GM19023 (cell line): ENCODE measurements at regions not wholly inside any gene's neighbourhood (a gene's known extent, or its start where the extent isn't known, plus 50 kb on each side); places are given as distances from the start of the nearest gene placed in this dataset.

Source experiments
- ATAC-seq: cut with Tn5 transposase; IDR thresholded peaks from one replicate; pipeline ENCODE4 v1.9.1; 2021; ENCODE audit warnings: mild to moderate bottlenecking, moderate library complexity; ENCODE audit not compliant: unreplicated experiment

GRCh38 chr6:143595251-143596036 is 82.3 kb upstream of the PHACTR2 start:
- ATAC-seq = no peak

DNA sequence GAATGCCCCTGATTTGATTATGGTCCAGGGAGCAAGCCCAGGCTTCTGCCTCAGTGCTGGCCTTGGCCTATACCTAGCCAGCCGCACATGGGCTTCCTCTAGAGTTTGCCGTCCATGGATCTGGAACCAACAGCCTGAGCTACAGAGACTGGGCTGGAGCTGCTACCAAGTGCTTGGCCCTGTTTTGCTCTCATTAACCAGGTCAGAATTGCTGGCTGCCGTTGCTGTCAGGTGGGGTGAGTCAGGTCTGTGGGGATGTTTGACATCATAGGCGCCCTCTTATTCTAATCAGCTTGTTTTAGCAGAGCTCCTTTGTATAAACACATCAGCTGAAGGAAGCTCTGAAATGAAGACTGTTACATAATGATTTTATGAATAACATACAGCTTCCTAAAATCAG is 83.1 kb upstream of the PHACTR2 start:
- ATAC-seq = no peak

- no peak for ATAC-seq
These were observed 80.8 kb upstream of the FUCA2 start for GRCh38 chr6:143592335-143592734.

- no peak for ATAC-seq
These were observed 79.9 kb upstream of the FUCA2 start for GRCh38 chr6:143591441-143591840.

- ATAC-seq = no peak
These were observed 77.6 kb upstream of the FUCA2 start for GRCh38 chr6:143589162-143589561.

- no peak for ATAC-seq
These were observed 75.0 kb upstream of the FUCA2 start for GRCh38 chr6:143586557-143586956.

DNA sequence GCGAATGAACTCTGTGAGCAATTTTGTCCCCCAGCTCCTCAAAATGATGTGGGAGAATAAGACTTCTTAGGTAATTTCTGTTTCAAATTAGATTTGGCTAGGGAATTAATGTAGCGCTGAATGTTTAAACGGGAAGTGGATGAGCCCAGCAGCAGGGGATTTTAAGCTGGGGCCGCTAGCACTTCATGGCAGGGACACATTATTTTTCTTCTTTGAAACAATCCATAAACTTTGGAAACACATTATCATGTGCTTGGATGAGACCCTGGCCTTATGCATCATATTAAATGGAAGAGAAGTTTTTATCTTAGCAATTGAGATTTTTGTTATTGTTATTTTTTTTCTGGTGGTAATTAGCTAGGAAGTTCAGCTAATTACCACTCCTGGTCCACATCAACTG is 74.2 kb upstream of the FUCA2 start:
- no peak for ATAC-seq

GRCh38 chr6:143585241-143585640 is 73.7 kb upstream of the FUCA2 start:
- ATAC-seq = no peak

- ATAC-seq = no peak
These were observed 72.2 kb upstream of the FUCA2 start for GRCh38 chr6:143583542-143584327.

DNA sequence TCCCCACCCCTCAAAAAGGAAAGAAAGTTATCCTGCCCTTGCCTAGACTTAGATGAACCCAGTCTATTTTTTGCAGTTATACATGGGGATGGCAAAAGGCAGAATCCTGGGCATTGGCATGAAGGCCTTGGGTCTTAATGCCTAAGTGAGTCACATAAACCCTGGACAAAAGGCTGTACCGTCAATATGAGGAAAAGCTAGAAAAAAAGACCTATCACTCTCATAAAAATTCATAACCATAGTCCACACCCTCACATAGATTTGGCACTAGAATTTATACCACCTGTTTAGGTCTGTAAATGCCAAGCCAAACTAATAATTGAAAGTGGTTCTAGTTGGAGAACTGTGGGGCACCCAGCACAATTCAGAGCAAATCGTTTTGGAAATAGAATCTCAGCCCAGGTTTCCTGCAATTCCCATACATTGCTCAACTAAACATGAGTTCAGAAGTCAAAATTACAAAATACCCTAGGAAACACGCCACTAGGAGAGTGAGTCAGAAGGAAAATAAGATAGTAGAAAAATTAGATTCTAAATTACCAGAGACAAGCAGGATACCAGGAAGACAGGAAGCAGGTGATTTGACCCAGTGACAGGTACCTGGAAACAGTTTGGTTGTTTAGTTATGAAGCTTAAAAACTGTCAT is 70.4 kb upstream of the FUCA2 start:
- no peak for ATAC-seq

GRCh38 chr6:143579703-143580102 is 68.2 kb upstream of the FUCA2 start:
- ATAC-seq = no peak

- ATAC-seq = no peak
These were observed 66.5 kb upstream of the FUCA2 start for GRCh38 chr6:143578054-143578453.

DNA sequence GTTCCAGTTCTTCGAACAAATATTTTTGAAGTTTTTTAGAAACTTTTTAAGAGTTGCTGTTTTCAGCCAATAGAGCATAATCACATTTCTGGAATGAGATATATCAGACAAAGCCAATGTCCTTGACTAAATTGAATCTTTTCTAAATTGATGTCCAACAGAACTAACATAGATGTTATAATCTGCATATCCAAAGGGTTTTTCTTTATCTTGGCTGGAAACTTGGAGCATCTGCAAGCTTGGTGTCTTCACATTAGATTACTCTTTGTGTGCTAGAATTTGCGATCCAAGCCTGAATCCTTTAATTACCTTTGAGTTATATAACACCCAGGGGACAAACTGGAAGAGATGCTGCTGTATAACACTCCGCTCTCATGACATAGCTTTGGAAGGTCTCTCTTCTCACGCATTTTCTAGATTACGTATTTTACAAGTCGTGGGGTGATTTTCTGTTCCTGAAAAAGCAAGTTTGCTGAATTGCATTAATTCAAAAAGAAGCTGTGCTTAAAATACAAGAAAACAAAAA is 64.4 kb upstream of the FUCA2 start:
- ATAC-seq = no peak

DNA sequence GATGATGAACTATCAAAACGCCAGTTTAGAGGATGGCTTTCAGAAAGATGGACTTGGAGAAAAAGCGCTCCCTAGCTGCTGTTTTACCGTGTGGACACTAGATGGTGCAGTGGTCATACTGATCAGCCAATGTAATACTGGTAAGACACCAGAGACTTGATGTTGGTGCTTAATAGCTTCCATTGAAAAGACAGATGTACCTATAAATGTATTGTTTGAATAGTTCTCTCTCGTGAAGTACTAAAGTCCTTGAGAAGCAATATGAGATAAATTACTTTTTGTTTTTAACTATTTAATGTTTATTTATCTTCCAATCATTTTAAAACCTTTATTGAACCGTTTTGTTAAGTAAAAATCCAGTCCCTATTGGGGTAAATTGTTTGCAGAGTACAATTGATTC is 63.9 kb upstream of the FUCA2 start:
- peak; percentile 87 for ATAC-seq

- no peak for ATAC-seq
These were observed 58.8 kb upstream of the FUCA2 start for GRCh38 chr6:143570147-143570853.

DNA sequence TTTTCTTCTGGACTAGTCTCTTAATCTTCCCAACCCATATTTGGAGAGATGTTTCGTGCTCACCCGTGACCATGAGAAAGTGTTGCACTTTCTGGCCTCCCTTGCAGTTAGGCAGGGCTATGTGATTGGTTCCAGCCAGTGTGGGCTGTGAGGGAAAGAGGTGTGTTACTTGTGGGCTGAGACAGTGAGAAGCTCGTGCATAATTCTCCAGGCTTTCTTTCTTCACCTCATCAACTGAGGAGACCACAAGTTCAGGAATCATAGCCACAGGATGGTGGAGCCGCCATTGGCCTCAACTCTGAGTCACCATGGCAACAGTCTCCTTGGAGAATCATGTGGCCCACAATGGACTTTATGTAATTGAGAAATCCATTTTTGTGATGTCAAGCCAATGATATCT is 57.5 kb upstream of the FUCA2 start:
- ATAC-seq = no peak

- no peak for ATAC-seq
These were observed 53.0 kb upstream of the FUCA2 start for GRCh38 chr6:143564484-143565017.

- no peak for ATAC-seq
These were observed 50.6 kb upstream of the FUCA2 start for GRCh38 chr6:143562143-143562542.
